ENCODE measurements at regions not wholly inside any gene's neighbourhood (a gene's known extent, or its start where the extent isn't known, plus 50 kb on each side); places are given as distances from the start of the nearest gene placed in this dataset.

DNA sequence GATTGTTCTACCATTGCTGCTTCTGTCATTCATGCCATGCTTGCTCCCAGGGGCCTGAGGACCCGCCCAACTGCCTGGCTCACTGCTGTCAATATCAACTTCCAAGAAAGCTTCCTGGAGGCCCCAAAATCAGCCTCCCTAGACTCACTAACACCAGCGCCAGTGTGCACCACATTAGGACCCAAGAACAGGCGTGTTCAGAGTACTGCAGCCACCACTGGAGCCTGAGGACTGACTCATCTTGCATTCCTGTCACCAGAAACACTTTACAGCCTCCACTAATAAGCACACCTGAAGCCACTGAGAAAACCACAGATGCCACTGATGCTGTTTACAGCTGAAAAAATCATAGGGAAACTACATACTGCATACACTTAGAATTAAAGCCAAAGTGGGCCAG, 1284.3 kb downstream of the TYW1 start:
- DNase-seq (ENCODE audit: low spot score) = no peak

DNA sequence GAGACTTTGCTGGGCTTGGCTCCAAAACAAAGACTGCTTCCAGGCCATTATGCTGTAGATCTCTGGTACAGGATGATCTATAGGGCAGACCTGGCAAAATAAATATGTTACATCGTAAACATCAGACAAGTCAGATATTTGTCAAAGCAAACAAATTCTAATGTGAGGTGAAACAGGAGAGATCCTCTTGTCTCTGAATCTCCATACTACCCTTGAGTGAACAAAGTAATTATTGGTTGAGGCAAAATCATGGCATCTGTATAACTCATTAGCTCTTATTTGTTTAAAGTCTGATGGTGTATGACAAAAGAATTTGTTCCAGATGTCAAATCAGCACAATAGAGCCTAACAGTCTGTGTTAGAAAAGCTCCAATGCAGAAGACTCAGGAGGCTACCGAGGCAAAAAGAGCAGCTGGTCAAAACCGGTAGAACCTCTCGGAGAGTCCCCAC, 1291.5 kb downstream of the TYW1 start:
- DNase-seq (ENCODE audit: low spot score) = no peak

- DNase-seq (ENCODE audit: low spot score) = no peak
These were observed 1295.1 kb downstream of the TYW1 start for GRCh38 chr7:68291710-68292109.

DNA sequence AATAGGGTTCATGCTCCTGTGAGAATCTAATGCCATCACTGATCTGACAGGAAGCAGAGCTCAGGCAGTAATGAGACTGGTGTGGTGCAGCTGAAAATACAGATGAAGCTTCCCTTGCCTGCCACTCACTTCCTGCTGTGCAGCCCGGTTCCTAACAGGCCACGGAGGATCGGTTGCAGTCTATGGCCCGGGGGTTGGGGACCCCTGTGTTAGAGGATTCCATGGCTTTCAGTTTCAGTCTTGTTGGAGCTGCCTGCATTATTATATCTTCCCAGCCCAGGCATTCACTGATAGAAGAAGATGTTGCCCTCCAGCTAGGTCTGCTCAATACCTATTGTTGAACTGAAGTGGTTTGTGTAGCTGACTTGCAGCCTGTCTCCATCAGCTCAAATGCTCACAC, 1298.8 kb downstream of the TYW1 start:
- DNase-seq (ENCODE audit: low spot score) = no peak

DNA sequence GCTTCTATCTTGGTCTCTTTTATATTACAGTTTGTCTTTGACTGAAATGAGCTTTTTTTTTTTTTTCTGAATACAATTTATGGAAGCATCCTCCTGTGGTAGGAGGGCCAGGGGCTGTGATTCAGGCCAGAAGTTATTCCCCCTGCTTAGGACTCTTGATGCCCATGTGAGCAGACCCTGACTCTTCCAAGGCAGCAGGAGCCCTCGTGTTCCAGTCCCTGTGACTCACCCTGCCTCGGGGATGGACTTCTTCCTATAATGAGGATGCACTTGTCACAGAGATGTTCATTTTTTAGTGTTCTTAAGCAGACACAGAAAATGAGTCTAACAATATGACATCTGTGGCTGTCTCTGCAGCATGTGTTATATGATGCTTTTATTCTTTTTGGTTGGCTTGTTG, 1293.7 kb upstream of the AUTS2 start:
- no peak for DNase-seq (ENCODE audit: low spot score)

- no peak for DNase-seq (ENCODE audit: low spot score)
These were observed 1291.6 kb upstream of the AUTS2 start for GRCh38 chr7:68306692-68307107.

GRCh38 chr7:68309271-68309670, 1289.0 kb upstream of the AUTS2 start:
- no peak for DNase-seq (ENCODE audit: low spot score)

DNA sequence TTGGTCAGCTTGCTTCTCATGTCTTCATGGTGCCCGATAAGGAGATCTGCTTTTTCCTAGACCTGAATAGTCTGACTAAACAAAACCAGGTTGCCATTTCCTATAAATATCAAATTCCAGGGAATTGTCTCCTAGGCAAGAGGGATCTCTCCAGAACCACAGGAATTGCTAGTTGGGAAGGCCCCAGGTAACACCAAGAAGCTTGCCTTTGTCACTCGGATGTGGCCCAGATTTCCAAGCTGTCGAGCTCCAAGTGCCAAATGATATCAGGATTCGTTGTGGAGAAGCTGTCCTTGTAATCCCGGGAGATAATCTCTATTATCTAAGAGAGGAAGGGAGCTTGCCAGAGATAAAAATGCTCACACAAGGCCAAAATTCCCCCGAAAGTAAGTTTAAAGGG, 1288.5 kb upstream of the AUTS2 start:
- DNase-seq (ENCODE audit: low spot score) = no peak

GRCh38 chr7:68311958-68312357, 1286.3 kb upstream of the AUTS2 start:
- no peak for DNase-seq (ENCODE audit: low spot score)

GRCh38 chr7:68313806-68314205, 1284.5 kb upstream of the AUTS2 start:
- DNase-seq (ENCODE audit: low spot score) = no peak

DNA sequence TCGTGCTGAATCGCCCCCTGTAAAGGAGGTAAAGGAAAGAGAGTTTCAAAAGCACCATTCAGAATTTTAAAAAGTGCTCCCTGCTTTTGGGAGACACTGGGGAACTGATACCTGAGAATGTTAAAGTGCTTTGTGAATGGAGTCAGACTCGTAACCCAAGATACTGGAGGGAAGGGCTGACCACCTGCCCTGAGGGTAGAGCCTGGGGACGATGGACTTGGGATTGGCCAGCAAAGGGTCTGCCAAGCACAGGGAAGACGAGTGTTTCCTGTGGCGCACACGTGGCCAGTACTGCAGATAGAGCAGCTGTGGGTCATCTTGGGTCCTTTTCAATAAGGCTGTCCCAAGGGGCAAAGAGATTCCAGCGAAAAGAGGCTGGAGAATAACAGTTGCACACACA, 1284.1 kb upstream of the AUTS2 start:
- no peak for DNase-seq (ENCODE audit: low spot score)

GRCh38 chr7:68317476-68317875, 1280.8 kb upstream of the AUTS2 start:
- DNase-seq (ENCODE audit: low spot score) = no peak

- no peak for DNase-seq (ENCODE audit: low spot score)
These were observed 1279.2 kb upstream of the AUTS2 start for GRCh38 chr7:68319061-68319460.

- peak; percentile 60 for DNase-seq (ENCODE audit: low spot score)
These were observed 1277.1 kb upstream of the AUTS2 start for GRCh38 chr7:68321076-68321639.

DNA sequence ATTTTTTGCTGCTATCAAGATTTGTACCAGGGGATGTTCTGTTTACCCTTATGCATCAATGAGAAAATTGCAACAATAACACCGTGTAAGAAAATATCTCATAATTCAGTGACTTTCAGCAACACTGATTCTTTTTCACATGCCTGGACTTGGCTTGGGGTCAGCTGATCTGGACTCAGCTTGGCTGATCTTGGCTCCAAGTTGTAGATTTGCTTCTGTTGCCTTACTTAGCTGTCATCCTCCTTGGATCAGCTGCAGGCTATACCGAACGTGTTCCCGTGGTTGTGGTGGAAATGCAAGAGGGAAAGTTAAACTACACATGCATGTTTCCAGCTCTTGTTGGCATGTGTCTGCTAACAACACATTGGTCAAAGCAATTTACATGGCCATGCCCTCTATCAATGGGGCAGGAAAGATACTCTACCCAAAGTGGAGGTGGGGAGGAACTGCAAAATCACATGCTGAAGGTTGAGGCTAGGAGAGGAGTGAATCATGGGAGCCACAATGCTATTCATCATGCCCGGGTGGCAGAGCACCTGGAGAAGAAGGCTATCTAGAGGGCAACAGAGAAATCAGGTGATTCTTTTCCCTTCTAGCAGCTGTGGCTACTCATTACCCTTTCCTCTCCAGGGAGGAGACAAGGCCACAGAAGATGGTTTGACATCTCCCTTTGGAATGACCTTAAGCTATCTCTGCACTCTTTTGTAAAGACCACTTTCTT, 1276.3 kb upstream of the AUTS2 start:
- no peak for DNase-seq (ENCODE audit: low spot score)

- no peak for DNase-seq (ENCODE audit: low spot score)
These were observed 1273.7 kb upstream of the AUTS2 start for GRCh38 chr7:68324621-68325020.

DNA sequence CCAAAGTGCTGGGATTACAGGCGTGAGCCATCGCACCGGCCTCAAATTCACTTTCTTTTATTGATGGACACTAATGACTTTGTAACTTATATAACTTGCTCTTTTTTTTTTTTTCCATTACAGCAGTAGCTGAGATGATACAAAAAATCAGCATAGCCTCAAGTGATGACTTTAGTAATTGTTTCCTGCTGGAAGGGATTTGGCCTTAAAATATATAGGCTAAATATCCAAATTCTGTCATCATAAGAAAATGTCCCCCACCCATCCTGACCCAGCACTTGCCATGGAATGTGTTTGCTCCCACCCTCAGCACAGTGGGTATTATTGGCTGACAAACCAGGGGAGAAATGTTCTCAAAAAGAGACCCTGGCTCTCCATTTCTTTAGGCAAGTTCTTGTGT, 1264.1 kb upstream of the AUTS2 start:
- DNase-seq (ENCODE audit: low spot score) = no peak

DNA sequence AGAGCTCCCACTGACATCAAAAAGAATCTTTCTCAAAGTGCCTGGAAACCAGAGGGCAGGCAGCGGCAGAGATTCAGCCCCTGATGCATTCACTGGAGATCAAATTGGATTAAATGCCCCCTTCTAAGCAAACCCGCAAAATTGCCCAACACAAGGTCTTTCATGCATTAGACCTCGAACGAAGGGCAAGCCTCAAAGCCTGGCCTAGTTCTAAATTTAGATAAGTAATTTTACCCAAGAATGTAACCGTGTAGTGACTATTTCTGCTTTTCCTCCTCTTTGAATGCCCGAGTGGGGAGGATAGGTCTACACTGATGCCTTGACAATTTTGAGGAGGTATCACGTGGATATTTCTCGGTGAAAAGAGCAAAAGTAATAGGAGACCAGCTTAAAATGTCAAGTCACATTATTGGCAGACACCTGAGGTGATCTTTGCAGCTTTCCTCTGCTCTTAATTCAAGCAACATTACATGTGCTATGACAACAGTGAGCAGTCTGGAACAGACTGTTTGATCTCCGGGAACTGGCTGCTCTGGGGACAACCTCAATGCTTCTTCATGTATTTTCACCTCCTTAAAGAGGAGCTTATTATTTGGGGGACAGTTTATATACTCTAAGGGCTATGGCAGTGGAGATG, 1263.5 kb upstream of the AUTS2 start:
- no peak for DNase-seq (ENCODE audit: low spot score)

DNA sequence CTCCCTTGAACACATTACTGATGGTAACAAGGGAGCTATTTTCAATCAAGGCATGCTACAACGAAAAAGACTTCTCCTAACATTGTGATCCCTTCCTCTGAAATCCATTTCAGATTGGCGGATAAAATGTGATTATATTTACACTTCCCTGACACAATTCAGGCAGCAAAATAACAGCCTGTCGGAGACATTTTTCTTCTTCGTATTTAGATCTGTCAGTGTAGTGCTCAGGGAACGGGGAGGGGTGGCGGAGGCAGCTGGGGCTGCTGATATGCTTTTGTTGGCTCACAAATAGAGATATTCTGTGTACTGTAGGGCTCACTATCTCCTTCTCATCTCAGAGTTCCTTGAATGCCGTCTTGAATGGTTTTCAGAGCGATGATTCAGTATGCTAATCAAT, 1261.7 kb upstream of the AUTS2 start:
- no peak for DNase-seq (ENCODE audit: low spot score)

DNA sequence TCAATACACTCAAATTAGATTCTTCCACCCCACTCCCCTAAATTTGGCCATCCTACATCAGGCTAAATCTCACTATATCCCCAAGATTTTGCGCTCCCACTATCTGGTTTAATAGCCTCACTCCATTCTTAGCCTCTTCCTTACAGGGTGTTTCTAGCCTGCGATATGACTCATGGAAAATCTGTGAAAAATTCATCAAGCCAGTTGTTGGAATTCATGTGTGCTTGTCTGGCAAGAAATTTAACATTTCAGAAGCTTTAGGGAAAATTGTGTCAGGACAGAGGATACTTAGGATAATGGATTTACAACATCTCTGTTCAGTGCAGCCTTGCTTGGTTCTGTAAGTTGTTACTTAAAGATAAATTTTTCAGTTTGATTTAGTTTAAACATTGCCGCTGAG, 1249.9 kb upstream of the AUTS2 start:
- DNase-seq (ENCODE audit: low spot score) = no peak

GRCh38 chr7:68362745-68363518, 1235.3 kb upstream of the AUTS2 start:
- no peak for DNase-seq (ENCODE audit: low spot score)

DNA sequence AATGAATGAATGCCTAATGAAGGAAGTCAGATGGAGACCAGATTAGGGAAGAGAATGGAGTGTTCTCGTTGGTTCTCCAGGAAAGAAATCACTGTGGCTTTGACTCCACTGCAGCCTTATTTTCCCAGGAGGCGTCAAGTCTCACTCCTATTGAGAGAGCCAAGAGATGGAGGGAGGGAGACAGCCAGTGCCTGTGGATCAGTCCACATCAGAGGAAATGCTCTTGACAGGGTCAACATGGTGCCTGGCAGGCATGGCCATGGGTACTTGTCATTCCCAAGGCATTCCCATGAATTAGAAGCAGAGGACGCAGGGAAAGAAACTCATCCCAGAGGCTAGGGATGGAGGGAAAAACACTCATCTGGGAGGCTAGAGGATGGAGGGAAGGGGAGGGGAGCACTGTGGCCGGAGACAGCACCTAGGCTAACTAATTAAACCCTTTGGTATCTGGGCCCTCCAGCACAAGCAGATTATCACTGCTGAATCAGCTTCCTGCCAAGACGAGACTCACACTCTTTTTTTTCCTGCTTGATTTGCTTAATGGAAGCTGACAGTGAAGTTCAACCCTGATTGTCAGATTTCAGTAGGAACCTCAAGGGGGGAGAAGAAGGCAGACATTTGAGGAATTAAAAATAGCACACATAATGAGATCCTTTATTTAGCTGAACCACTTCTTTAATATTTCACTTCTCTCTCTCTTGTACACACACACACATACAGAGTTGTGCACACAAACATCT, 1233.2 kb upstream of the AUTS2 start:
- DNase-seq (ENCODE audit: low spot score) = peak; percentile 64
